CD1c-positive myeloid dendritic cell (primary cell): ENCODE measurements at regions not wholly inside any gene's neighbourhood (a gene's known extent, or its start where the extent isn't known, plus 50 kb on each side); places are given as distances from the start of the nearest gene placed in this dataset.
"Not testable (repeated sequence)": the region's sequence is repeated elsewhere in the genome, so short reads cannot be mapped to it uniquely, and the experiment has no call there.

Experiments used
- DNase-seq: peaks from one replicate; pipeline ENCODE4 v3.0.0-alpha.2; 2016; ENCODE audit errors: extremely low spot score

- DNase-seq = not testable (repeated sequence)
Measured at GRCh38 chr4:30148828-30149227, 571.3 kb upstream of the PCDH7 start.

DNA sequence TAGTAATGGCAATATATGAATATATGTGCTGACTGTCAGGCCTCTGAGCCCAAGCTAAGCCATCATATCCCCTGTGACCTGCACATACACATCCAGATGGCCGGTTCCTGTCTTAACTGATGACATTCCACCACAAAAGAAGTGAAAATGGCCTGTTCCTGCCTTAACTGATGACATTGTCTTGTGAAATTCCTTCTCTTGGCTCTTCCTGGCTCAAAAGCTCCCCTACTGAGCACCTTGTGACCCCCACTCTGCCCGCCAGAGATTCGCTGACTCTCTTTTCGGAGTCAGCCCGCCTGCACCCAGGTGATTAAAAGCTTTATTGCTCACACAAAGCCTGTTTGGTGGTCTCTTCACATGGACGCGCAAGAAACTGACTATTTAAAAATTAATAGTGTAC is 570.6 kb upstream of the PCDH7 start:
- not testable (repeated sequence) for DNase-seq

DNA sequence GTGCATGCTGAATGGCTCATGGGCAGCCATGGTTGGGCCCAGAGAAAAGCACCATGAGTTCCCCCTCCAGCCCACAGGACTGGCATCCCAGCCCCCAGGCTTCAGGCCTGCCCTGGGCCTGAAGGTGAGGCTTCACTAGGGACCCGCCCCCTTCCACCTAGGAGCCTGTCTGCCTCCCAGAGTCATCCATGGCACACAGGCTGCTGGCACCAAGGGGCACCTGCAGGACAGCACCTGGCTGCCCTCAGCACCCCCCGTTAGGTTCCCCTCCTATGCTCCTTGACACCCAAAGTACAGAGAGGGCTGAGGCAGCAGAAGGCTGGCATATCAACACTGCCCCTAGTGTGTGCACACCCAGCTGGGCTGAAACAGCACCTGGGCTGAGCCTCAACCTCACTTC is 566.7 kb upstream of the PCDH7 start:
- no peak for DNase-seq

DNA sequence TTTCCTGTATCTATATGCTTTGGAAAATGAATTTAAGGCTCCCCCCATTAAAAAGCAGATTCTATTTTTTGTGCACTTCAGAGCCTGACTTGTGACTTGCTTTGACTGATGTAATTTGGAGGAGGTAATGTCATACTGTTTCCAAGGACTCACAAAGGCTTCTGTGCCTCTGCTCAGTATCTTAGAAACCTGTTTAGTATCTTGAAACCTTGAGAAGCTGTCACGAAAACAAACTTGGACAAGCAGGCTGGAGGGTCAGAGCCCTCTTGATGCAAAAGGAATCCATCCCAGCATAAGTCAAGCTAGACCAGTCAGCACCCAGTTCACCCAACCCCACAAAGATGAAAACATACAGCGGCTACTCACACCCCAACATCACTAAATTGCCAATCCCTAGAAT is 560.0 kb upstream of the PCDH7 start:
- DNase-seq = no peak

DNA sequence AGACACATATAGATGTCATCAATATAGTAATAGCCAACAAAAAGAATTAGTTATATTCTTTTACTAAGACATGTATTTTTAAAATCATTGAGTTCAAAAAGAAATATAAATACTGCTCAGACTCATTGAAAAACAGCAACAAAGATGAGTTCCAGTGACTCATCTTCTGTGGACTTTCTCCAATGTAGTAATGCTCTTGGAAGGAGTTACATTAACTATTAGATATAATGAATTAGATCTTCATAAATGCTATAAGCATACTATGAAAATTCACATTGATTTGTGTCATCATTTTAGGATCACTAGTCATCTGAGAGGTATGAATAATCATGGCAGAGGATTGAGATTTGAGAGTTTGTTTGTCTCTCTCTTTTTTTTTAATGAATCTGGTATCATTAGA is 547.8 kb upstream of the PCDH7 start:
- no peak for DNase-seq

- DNase-seq = no peak
Measured at GRCh38 chr4:30181512-30181911, 538.7 kb upstream of the PCDH7 start.

- DNase-seq = no peak
Measured at GRCh38 chr4:30181918-30182317, 538.3 kb upstream of the PCDH7 start.

DNA sequence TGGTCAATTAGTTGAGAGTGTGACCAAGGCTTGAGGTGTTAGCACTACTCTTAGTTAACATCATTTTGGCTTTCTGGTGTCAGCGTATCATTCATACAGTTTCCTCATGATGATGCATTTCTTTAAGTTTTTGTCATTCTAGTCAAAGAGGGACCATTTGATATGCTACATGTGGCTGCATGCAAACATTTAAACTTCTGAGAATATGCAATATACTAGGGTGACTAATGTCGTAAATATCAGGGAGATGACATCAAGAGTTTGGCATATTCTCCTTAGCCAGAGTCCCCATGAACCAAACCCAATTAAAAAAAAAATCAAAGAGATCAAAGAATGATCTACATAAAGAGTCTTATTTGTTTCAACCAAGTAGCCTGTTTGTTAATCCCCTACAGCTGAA is 537.4 kb upstream of the PCDH7 start:
- no peak for DNase-seq

- DNase-seq = no peak
Measured at GRCh38 chr4:30191902-30192301, 528.3 kb upstream of the PCDH7 start.

DNA sequence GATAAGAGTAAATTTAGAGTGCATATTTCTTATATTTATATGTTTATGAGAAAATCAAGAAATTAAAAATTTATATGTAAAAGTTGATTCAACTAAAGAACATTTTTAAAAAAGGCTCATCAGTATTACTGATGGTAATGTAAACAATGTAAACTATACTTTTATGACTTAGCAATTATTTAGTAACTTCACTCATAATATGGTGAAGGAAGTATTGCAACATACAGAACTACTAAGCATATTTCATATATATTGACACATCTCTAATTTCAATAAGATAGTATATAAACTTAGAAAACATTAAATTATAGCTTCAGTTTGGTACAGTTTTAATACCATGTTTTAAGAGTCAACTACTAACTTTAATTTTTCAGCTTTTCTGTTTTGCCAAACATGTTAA is 512.8 kb upstream of the PCDH7 start:
- DNase-seq = no peak

DNA sequence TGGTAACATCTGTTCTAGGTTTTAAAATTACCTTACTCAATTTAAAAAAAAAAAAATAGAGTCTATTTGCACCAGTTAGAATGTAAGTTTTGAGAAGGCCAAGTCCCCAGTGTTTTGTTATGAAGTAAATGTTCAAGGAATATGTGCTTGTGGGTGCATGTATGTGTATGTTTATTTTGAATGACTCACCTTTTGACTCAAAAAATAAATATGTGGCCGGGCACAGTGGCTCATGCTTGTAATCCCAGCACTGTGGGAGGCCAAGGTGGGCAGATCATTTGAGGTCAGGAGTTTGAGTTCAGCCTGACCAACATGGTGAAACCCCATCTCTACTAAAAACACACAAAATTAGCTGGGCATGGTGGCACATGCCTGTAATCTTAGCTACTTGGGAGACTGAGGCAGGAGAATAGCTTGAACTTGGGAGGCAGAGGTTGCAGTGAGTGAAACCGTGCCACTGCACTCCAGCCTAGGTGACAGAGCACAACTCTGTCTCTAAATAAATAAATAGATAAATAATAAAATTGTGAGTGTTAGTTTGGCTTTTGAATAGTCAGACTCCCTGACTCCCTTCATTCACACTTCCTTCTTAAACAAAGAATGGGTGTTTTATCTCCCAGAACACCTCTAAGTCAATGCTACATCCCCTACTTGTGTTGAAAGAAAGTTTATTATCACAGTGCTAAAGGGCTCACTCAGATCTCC is 511.3 kb upstream of the PCDH7 start:
- DNase-seq = no peak

- DNase-seq = not testable (repeated sequence)
Measured at GRCh38 chr4:30215973-30216372, 504.2 kb upstream of the PCDH7 start.

DNA sequence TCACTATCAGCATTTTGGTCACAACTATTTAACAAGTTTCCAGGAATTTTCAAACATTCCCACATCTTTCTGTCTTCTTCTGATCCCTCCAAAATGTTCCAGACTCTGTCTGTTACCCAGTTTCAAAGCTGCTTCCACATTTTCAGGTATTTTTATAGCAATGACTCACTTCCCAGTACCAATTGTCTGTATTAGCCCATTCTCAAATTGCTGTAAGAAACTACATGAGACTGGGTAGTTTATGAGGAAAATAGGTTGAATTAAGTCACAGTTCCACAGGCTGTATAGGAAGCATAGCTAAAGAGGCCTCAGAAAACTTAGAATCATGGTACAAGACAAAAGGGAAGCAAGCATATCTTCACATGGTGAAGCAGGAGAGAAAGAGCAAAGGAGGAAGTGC is 475.0 kb upstream of the PCDH7 start:
- no peak for DNase-seq

GRCh38 chr4:30256116-30256832 is 463.9 kb upstream of the PCDH7 start:
- DNase-seq = no peak

DNA sequence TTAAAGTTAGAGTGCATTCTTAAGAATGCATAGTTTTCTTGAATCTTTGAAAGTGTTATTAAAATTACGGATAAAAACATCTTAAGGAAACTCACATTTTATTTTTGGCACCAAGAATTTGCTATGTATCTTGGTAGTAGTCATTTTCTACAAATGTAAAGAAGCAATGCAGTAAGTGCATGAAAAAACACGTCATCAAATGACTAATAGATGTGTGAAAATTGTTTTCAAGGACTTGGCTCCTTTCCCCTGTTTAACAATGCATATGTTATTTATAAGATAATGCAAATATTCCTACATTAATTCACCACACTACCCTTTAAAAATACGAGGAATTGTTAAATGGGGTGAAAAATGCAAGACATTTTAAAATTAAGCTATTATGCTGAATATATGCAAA is 461.2 kb upstream of the PCDH7 start:
- DNase-seq = no peak

- DNase-seq = no peak
Measured at GRCh38 chr4:30262379-30262778, 457.8 kb upstream of the PCDH7 start.

DNA sequence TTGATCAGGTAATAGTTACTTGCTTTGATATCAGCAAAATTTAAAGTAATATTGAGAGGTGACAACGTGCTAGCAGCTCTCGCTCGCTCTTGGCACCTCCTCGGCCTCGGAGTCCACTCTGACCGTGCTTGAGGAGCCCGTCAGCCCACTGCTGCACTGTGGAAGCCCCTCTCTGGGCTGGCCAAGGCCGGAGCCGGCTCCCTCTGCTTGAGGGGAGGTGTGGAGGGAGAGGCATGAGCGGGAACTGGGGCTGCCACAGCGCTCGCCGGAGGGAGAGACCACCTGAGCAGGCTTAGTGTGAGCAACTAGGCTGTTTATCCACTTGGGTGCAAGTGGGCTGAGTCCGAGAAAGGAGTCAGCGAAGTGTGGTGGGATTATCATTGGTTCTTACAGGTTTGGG is 455.7 kb upstream of the PCDH7 start:
- no peak for DNase-seq

DNA sequence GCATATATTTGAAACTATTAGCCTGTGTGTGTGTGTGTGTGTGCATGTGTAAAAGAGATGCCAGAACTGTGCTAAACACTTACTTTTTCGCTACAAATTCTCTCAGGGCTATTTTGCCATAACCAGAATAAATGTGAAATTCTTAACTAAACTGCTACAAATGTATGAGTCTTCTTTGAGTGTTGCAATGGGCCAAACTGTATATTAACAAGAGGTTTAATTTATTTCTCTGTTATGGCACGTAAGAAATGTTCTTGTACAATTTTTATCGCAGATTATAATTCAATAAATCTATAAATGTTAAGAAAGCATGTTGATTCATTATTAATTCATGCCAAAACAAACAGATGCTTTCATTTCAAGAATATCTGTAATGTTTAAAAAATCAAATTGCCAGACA is 454.5 kb upstream of the PCDH7 start:
- DNase-seq = no peak

GRCh38 chr4:30268370-30268769 is 451.8 kb upstream of the PCDH7 start:
- no peak for DNase-seq

- DNase-seq = no peak
Measured at GRCh38 chr4:30269850-30270249, 450.3 kb upstream of the PCDH7 start.

DNA sequence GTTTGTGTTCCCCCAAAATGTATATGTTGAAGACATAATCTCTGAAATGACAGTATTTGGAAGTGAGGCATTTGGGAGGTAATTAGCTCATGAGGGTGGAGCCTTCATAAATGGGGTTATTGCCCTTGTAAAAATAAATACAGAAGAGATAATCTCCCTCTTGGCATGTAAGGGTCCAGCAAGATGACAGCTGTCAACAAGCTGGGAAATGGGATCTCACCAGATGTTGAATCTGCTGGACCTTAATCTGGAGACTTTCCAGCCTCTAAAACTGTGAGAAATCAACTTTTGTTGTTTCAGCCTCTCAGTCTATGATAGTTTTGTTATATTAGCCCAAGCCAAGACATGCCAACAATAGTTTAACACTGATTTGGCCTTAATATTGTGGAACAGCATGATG is 438.2 kb upstream of the PCDH7 start:
- DNase-seq = no peak

- DNase-seq = no peak
Measured at GRCh38 chr4:30283336-30283735, 436.8 kb upstream of the PCDH7 start.

DNA sequence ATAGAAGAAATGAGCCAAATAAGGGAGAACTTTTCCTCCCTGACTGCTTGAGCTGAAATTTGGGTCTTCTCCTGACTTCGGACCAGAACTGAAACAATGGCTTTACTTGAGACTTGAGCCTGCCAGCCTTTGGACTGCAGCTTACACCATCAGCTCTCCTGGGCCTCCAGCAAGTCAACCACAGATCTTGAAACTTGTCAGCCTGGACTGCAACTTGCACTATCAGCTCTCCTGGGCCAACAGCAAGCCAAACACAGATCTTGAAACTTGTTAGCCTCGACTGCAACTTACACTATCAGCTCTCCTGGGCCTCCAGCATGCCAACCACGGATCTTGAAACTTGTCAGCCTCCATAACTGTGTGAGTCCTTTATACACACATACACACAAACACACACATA is 425.9 kb upstream of the PCDH7 start:
- DNase-seq = no peak

DNA sequence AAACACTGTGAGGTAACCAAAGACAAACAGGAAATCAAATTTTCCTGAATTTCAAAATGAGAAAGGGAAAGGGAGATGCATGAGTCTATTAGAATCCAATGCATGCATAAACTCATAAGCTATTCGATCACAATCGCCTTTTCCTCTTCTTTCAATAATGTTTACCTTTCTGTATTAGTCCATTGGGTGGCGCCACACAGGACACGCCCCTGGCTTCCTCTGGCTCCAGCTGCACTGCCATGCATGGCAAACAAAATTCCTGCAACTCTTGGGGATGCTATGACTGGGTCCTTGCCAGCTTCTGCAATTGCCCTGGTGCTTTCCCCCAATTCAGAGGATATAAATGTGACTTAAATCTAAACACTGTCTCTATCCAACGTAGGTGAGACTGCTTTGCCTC is 424.5 kb upstream of the PCDH7 start:
- no peak for DNase-seq
